ENCODE measurements at regions not wholly inside any gene's neighbourhood (a gene's known extent, or its start where the extent isn't known, plus 50 kb on each side); places are given as distances from the start of the nearest gene placed in this dataset.
A peak's percentile ranks its signal among the peaks of the same experiment; 100 is the strongest.

DNA sequence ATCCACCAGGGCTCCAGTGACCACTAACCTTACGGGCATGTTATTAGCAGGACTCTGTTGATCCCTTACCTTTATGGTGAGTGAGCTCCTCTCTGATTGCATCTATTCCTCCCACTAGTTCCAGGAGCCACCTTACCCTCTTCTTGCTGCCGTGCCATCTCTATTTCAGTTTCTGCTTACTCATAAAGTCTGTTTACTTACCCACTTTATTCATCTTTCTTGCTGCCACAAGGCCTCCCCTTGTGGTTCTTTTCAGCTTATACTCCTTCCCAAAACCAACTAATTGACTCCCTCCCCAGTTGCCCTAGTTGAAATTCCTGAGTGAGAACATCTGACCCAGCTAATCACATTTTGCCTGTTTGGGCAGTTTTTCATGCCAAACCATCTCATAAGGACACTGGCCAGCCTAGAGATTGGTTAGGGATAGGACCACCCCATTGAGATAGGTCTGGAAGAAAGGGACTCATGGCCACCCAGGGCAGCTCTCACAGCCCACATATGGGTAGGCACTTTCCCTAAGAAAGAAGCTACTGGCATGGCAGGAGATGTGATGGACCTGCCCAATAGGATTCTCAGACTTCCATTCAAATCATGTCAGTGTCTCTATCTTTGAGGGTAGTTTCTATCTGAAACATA lies 412.7 kb downstream of the EFNA5 start:
- Histone ChIP-seq H3K4ac (ENCODE audit: low read depth, low read length) (no peak overlapping the region), H3K18ac (ENCODE audit: insufficient read length, low read depth, low read length) (no peak overlapping the region), H3K27ac (ENCODE audit: insufficient read length, low read depth, low read length) (no peak overlapping the region), H3K27me3 (ENCODE audit: insufficient read depth, low read length) (no peaks in the 10 kb centered on the region), H4K5ac (ENCODE audit: insufficient read length, low read depth, low read length) (no peak overlapping the region), H3K79me1 (ENCODE audit: insufficient read depth, low read depth, low read length, poor library complexity, severe bottlenecking) (no peaks in the 10 kb centered on the region), H2BK15ac (ENCODE audit: low read depth, low read length) (no peak overlapping the region), H2AK5ac (ENCODE audit: insufficient read length, low read length) (no peak overlapping the region), H4K91ac (ENCODE audit: insufficient read length, low read depth, low read length) (no peak overlapping the region), H2BK20ac (ENCODE audit: low read depth, low read length, poor library complexity, severe bottlenecking) (no peak overlapping the region), H2BK12ac (ENCODE audit: insufficient read length, low read depth, low read length) (no peak overlapping the region), H3K14ac (ENCODE audit: insufficient read depth, low read length) (no peak overlapping the region), H2BK5ac (ENCODE audit: insufficient read length, low read length) (no peak overlapping the region), H2BK120ac (ENCODE audit: low read depth, low read length, poor library complexity, severe bottlenecking) (no peak overlapping the region), H4K20me1 (ENCODE audit: control insufficient read depth, insufficient read depth, insufficient read length) (no peaks in the 10 kb centered on the region), H3K9ac (ENCODE audit: extremely low read depth, insufficient read length, low read length) (no peak overlapping the region), H2AFZ (ENCODE audit: low read length) (no peak overlapping the region), H3K23ac (ENCODE audit: insufficient read length, low read depth, low read length) (no peak overlapping the region), H3K4me1 (ENCODE audit: insufficient read depth, low read length) (no peaks in the 10 kb centered on the region), H4K8ac (replicated peaks; ENCODE audit: insufficient read length, low read depth, low read length) (no peak overlapping the region), H3K79me2 (ENCODE audit: insufficient read depth, low read length) (no peaks in the 10 kb centered on the region), H3K4me2 (ENCODE audit: insufficient read depth, insufficient read length, low read length) (no peak overlapping the region), H3K9me3 (ENCODE audit: control insufficient read depth, low read depth, low read length) (no peaks in the 10 kb centered on the region), H3K56ac (ENCODE audit: insufficient read length, low read depth, low read length) (no peak overlapping the region), H3T11ph (ENCODE audit: low read length) (no peak overlapping the region), H3K23me2 (ENCODE audit: insufficient read length, low read depth, low read length, poor library complexity, severe bottlenecking) (no peaks in the 10 kb centered on the region)
- Mint-ChIP-seq H3K4me1 (no peaks in the 10 kb centered on the region), H3K9me3 (peaks cover 6 to 14% of the 10 kb centered on the region in 2 experiments; a peak in 4 of 5 replicates), H3K27ac (peak overlapping the region in 1 of 3 experiments; percentile 34; a peak in 1 of 7 replicates), H3K27me3 (ENCODE audit: low read depth) (no peaks in the 10 kb centered on the region), H3K4me3 (no peak overlapping the region), H3K36me3 (ENCODE audit: insufficient read depth in 1 of 3, low read depth in 3 of 3) (peaks cover 0 to 19% (median 3%) of the 10 kb centered on the region in 3 experiments; a peak in 4 of 7 replicates)
- no CpG with 5 or more reads among the region's 2 CpGs for WGBS (ENCODE audit: extremely low coverage, insufficient read length, low lambda C conversion rate)
- TF ChIP-seq, protein P1, sequence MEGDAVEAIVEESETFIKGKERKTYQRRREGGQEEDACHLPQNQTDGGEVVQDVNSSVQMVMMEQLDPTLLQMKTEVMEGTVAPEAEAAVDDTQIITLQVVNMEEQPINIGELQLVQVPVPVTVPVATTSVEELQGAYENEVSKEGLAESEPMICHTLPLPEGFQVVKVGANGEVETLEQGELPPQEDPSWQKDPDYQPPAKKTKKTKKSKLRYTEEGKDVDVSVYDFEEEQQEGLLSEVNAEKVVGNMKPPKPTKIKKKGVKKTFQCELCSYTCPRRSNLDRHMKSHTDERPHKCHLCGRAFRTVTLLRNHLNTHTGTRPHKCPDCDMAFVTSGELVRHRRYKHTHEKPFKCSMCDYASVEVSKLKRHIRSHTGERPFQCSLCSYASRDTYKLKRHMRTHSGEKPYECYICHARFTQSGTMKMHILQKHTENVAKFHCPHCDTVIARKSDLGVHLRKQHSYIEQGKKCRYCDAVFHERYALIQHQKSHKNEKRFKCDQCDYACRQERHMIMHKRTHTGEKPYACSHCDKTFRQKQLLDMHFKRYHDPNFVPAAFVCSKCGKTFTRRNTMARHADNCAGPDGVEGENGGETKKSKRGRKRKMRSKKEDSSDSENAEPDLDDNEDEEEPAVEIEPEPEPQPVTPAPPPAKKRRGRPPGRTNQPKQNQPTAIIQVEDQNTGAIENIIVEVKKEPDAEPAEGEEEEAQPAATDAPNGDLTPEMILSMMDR (conservative IDR thresholded peaks at IDR 0.05) = no peak
- DNase-seq = no peak
